Gastroesophageal sphincter (tissue), 4 donors: ENCODE measurements at regions not wholly inside any gene's neighbourhood (a gene's known extent, or its start where the extent isn't known, plus 50 kb on each side); places are given as distances from the start of the nearest gene placed in this dataset.

Source experiments
- ATAC-seq: fragments of 150-250 bp; one replicate; pipeline ENCODE4 v1.9.1; 2016; ENCODE audit warnings: mild to moderate bottlenecking, moderate library complexity
- H3K27ac ChIP-seq, 4 donors: fragments of 200-600 bp; sonication (generic) in 3 of 4; 1 replicate in 3 of 4; 2 replicates in 1 of 4; pipeline ENCODE4 v1.5.1; 2016 to 2019
- H3K27me3 ChIP-seq: fragments of 200-600 bp; sonication (generic); one replicate; pipeline ENCODE4 v1.5.1; 2019
- H3K36me3 ChIP-seq, 2 donors: fragments of 200-600 bp; sonication (generic); one replicate each; pipeline ENCODE4 v1.5.1; 2019; ENCODE audit warnings: control low read depth in 1 of 2
- H3K4me1 ChIP-seq, 3 donors: fragments of 200-600 bp; sonication (generic); 1 replicate in 2 of 3; 2 replicates in 1 of 3; pipeline ENCODE4 v1.5.1; 2016 to 2019; ENCODE audit warnings: control low read depth in 2 of 3
- H3K4me3 ChIP-seq, 2 donors: fragments of 200-600 bp; sonication (generic); one replicate each; pipeline ENCODE4 v1.5.1; 2019; ENCODE audit warnings: mild to moderate bottlenecking in 1 of 2, moderate library complexity in 1 of 2
- H3K9me3 ChIP-seq, 3 donors: fragments of 200-600 bp; sonication (generic); one replicate each; pipeline ENCODE4 v1.5.1; 2017 to 2019; ENCODE audit warnings: control low read depth in 2 of 3
- EP300 ChIP-seq: sonication (generic); formaldehyde crosslinking; IDR thresholded peaks from one replicate; pipeline ENCODE4 v1.6.1; 2017; ENCODE audit warnings: antibody characterized with exemption, mild to moderate bottlenecking
- POLR2A ChIP-seq, 2 donors: fragments of 450-650 bp; IDR thresholded peaks; one replicate each; pipeline ENCODE4 v1.6.1; 2017; ENCODE audit warnings: antibody characterized with exemption in 2 of 2, mild to moderate bottlenecking in 2 of 2, moderate library complexity in 1 of 2
- POLR2AphosphoS5 ChIP-seq: sonication (generic); formaldehyde crosslinking; IDR thresholded peaks from one replicate; pipeline ENCODE4 v1.6.1; 2017; ENCODE audit warnings: antibody characterized with exemption
- WGBS, 2 donors: methylation state at CpG; one replicate each; pipeline ENCODE4 v1.1.5; 2018; ENCODE audit warnings: low coverage in 1 of 2; 5-methylcytosine and 5-hydroxymethylcytosine counted together
- TF ChIP-seq, protein P1 (sequence below), 4 experiments: fragments of 200-600 bp in 2 of 4; fragments of 450-650 bp in 2 of 4; sonication (generic) in 1 of 4; IDR thresholded peaks; one replicate each; pipeline ENCODE4 v1.5.1; 2017 to 2019; ENCODE audit warnings: antibody characterized with exemption in 4 of 4, mild to moderate bottlenecking in 2 of 4, moderate library complexity in 2 of 4

DNA sequence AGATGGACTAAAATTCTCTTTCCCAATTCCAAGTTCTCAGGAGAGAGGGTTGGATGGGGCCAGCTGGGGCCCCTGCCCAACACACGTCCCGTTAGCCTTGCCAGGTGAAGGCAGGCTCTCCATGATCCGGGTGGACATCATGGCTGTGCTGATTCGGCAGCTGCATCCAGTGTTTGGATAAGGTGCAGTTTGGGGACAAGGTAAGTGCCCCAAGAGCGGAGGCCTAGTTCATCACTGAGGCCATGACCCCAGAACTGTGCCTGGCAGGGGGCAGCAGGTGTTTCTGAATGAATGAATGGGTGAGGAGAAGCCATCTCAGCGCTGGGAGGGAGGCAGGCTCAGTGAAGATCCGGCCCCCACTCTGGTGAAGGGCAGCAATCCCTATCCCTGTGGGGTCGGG, 520.4 kb downstream of the TBC1D22A start:
- Histone ChIP-seq H3K27ac (no peak overlapping the region), H3K4me3 (no peak overlapping the region), H3K27me3 (peaks cover 89% of the 10 kb centered on the region), H3K4me1 (no peaks in the 10 kb centered on the region), H3K9me3 (no peaks in the 10 kb centered on the region), H3K36me3 (no peaks in the 10 kb centered on the region)
- TF ChIP-seq, protein P1, sequence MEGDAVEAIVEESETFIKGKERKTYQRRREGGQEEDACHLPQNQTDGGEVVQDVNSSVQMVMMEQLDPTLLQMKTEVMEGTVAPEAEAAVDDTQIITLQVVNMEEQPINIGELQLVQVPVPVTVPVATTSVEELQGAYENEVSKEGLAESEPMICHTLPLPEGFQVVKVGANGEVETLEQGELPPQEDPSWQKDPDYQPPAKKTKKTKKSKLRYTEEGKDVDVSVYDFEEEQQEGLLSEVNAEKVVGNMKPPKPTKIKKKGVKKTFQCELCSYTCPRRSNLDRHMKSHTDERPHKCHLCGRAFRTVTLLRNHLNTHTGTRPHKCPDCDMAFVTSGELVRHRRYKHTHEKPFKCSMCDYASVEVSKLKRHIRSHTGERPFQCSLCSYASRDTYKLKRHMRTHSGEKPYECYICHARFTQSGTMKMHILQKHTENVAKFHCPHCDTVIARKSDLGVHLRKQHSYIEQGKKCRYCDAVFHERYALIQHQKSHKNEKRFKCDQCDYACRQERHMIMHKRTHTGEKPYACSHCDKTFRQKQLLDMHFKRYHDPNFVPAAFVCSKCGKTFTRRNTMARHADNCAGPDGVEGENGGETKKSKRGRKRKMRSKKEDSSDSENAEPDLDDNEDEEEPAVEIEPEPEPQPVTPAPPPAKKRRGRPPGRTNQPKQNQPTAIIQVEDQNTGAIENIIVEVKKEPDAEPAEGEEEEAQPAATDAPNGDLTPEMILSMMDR (IDR thresholded peaks at IDR 0.05): no peak
- TF ChIP-seq POLR2AphosphoS5 (no peak), POLR2A (IDR thresholded peaks at IDR 0.05) (no peak), EP300 (no peak)
- no peak for ATAC-seq
- 93 to 100% methylated on average over 1 to 3 of the region's 8 CpGs for WGBS, 2 donors

DNA sequence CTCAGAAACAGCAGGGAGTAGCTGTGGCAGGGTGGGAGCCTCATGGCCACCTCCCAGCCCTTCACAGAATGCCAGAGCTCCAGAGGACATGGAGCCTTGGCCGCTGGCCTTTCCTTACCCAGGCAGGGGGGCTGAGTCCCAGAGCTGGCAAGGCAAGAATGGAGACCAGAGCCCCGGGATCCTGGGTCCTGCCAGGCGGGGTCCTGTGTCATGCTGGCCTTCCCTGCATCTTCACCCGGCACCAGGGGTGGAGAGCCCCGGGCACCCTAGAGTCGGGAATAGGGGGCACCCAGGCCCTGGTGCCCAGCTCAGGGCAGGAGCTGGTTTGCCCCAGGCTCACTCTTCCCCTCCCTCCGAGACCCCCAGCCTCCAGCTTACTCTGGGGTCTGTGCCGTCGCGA, 519.9 kb downstream of the TBC1D22A start:
- no CpG with 5 or more reads among the region's 10 CpGs for WGBS, 2 donors

DNA sequence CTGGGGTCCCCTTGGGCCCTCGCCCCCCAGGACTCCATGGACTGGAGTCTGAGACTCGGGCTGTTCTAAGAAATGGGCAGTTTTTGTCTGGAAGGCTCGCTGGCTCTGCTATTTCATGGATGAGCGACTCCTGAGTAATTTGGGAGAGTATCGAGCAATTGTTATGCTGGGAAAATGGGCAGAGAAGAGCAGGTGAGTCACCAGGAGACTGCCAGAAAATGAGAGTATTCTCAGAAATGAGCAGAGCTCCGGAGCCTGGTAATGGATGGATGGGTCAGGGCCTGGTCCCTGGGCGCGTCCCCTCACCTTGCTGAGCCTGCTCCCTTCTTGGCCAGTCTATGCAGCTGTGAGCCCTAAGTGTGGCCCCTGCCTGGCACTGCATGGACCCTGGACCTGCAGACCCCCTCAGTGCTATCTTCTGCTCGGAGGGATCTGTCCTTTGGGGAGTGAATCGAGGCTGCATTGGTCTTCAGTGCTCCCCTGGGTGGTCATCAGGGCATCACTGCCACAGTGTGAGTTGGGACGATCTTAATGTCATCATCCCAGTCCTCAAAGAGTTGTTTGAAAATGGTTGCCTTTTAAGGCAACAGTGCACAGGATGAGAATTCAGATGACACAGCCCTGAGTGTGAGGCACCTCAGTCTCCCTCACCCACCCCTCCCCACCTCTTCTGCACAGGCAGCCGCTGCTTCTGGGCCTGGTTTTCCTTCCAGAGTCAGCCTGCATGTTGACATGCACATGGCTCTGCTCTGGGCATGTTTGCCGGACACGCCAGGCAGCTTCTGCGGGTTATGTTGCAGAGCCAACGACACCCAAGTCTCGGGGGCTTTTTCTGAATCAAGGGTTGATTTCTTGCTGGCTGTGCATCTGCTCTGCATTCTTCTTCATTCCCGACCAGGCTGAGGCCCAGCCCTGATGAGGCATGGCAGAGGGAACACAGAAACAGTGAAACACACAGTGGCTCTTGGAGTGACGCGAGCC, 519.0 kb downstream of the TBC1D22A start:
- no peaks in the 10 kb centered on the region for H3K36me3 ChIP-seq
- H3K27ac ChIP-seq: no peak overlapping the region
- H3K4me1 ChIP-seq: no peaks in the 10 kb centered on the region
- H3K4me3 ChIP-seq: no peak overlapping the region
- peaks cover 90% of the 10 kb centered on the region for H3K27me3 ChIP-seq
- no peak for ATAC-seq
- 66 to 80% methylated on average over 4 to 10 of the region's 20 CpGs for WGBS, 2 donors
- no peaks in the 10 kb centered on the region for H3K9me3 ChIP-seq
- no peak for TF ChIP-seq POLR2AphosphoS5
- TF ChIP-seq POLR2A (IDR thresholded peaks at IDR 0.05): no peak
- no peak for TF ChIP-seq EP300
- TF ChIP-seq, protein P1 (IDR thresholded peaks at IDR 0.05): no peak

More for the DNA sequence above, 519.9 kb downstream of the TBC1D22A start:
- no peak for TF ChIP-seq POLR2A (IDR thresholded peaks at IDR 0.05)
- no peak for TF ChIP-seq EP300
- TF ChIP-seq POLR2AphosphoS5: no peak
- TF ChIP-seq, protein P1 (IDR thresholded peaks at IDR 0.05): no peak
- Histone ChIP-seq H3K9me3 (no peaks in the 10 kb centered on the region), H3K4me3 (no peak overlapping the region), H3K36me3 (no peaks in the 10 kb centered on the region), H3K27ac (no peak overlapping the region), H3K4me1 (no peaks in the 10 kb centered on the region), H3K27me3 (peaks cover 89% of the 10 kb centered on the region)
- no peak for ATAC-seq

DNA sequence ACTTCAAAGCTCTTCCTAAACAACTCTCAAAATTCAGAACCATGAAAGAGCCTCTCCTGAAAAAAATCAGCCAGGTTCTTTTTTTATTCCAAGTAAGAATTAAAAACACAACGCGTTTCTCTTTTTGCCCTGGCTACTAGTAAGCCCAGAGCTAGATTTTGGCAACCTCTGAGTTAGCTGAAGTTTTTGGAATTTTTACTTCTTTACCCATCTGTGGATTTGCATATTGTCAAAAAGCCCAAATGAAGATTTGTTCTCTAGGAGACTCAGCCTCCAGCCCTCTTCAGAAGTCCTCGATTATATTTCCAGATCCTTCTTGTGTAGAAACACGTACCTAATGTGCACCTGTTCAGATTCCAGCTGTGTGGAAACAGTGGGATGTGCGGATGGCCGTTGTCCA, 517.9 kb downstream of the TBC1D22A start:
- Histone ChIP-seq H3K4me1 (no peaks in the 10 kb centered on the region), H3K36me3 (no peaks in the 10 kb centered on the region), H3K4me3 (no peak overlapping the region), H3K27ac (no peak overlapping the region), H3K27me3 (peaks cover 90% of the 10 kb centered on the region), H3K9me3 (no peaks in the 10 kb centered on the region)
- WGBS, 2 donors: 59 to 74% methylated on average over 3 to 6 of the region's 6 CpGs
- TF ChIP-seq EP300 (no peak), POLR2A (IDR thresholded peaks at IDR 0.05) (no peak), POLR2AphosphoS5 (no peak)
- TF ChIP-seq, protein P1 (IDR thresholded peaks at IDR 0.05): no peak
- ATAC-seq: no peak

DNA sequence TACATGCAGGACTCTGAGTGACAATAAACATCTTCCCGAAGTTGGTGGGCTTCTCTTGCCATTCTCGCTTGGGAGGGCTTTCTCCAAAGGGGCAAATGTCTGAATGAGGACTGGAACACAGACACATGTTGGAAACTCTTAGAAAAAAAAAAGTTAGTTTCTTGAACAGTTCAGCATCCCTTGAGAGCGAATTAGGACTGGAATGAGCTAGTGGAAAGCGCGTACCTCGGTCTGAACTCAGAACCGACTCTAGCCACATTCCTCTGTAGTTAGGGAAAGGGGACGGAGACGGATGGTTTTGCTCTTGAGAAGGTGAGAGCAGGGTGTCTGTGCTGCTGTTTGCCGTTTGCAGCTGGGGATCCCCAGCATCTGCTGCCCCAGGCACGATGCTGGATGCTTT, 517.3 kb downstream of the TBC1D22A start:
- no peaks in the 10 kb centered on the region for H3K36me3 ChIP-seq
- 36 to 51% methylated on average over 7 to 10 of the region's 11 CpGs for WGBS, 2 donors
- no peaks in the 10 kb centered on the region for H3K9me3 ChIP-seq
- ATAC-seq: no peak
- no peaks in the 10 kb centered on the region for H3K4me1 ChIP-seq
- H3K4me3 ChIP-seq: no peak overlapping the region
- no peak overlapping the region for H3K27ac ChIP-seq
- TF ChIP-seq EP300 (no peak), POLR2A (IDR thresholded peaks at IDR 0.05) (no peak), POLR2AphosphoS5 (no peak)
- TF ChIP-seq, protein P1 (IDR thresholded peaks at IDR 0.05): no peak
- H3K27me3 ChIP-seq: peaks cover 91% of the 10 kb centered on the region
